HEK293 (cell line): ENCODE measurements at regions not wholly inside any gene's neighbourhood (a gene's known extent, or its start where the extent isn't known, plus 50 kb on each side); places are given as distances from the start of the nearest gene placed in this dataset.

Source experiments
- CTCF ChIA-PET: fragments of 350-600 bp; formaldehyde crosslinking; extraction: SDS; loops from one replicate; lab custom pipeline; 2021; ENCODE audit warnings: antibody characterized with exemption; lab: Yijun Ruan, JAX
- POLR2A ChIA-PET: fragments of 300-600 bp; formaldehyde crosslinking; extraction: SDS; loops from one replicate; lab custom pipeline; 2020; ENCODE audit warnings: antibody characterized with exemption, inconsistent platforms; lab: Yijun Ruan, JAX
- H3K27ac ChIP-seq: fragments of 200-500 bp; sonication (Bioruptor generic); 2 replicates; pipeline ENCODE4 v1.5.1; 2014; ENCODE audit warnings: low read depth, low read length, control low read depth, inconsistent platforms; ENCODE audit errors: extremely low read depth
- H3K36me3 ChIP-seq, 2 experiments: fragments of 200-500 bp in 1 of 2; sonication (Bioruptor generic) in 1 of 2; 1 replicate in 1 of 2; 2 replicates in 1 of 2; pipeline ENCODE4 v1.5.1; 2014 to 2017; ENCODE audit warnings: inconsistent platforms in 2 of 2, low read length in 2 of 2; ENCODE audit not compliant: control insufficient read depth in 2 of 2, insufficient read depth in 1 of 2
- H3K4me1 ChIP-seq: fragments of 200-500 bp; sonication (Bioruptor generic); 2 replicates; pipeline ENCODE4 v1.5.1; 2014; ENCODE audit warnings: mild to moderate bottlenecking, low read length, inconsistent platforms; ENCODE audit not compliant: control insufficient read depth, insufficient read depth
- H3K4me3 ChIP-seq: 2 replicates; pipeline ENCODE4 v1.5.1; 2011; ENCODE audit warnings: low read depth, mild to moderate bottlenecking, control low read depth, low read length, moderate library complexity
- H3K9me3 ChIP-seq: fragments of 200-500 bp; sonication (Bioruptor generic); 2 replicates; pipeline ENCODE4 v1.5.1; 2014; ENCODE audit warnings: low read depth, low read length, inconsistent platforms; ENCODE audit not compliant: control insufficient read depth, insufficient read depth
- EGR2 ChIP-seq: fragments of 450-650 bp; formaldehyde crosslinking; IDR thresholded peaks from 2 replicates; pipeline ENCODE4 v1.5.1; 2016; ENCODE audit warnings: low read depth, missing biosample characterization, missing genetic modification characterization
- ELK4 ChIP-seq: IDR thresholded peaks from 2 replicates; pipeline ENCODE4 v1.6.1; 2011; ENCODE audit warnings: mild to moderate bottlenecking, low read depth, low read length, borderline replicate concordance
- IKZF3 ChIP-seq: fragments of 450-650 bp; IDR thresholded peaks from 2 replicates; pipeline ENCODE4 v1.5.0; 2018; ENCODE audit warnings: missing biosample characterization, mild to moderate bottlenecking, missing genetic modification characterization, moderate library complexity
- KLF17 ChIP-seq: fragments of 450-650 bp; formaldehyde crosslinking; IDR thresholded peaks from 2 replicates; pipeline ENCODE4 v1.5.1; 2016; ENCODE audit warnings: missing biosample characterization, missing genetic modification characterization
- PRDM6 ChIP-seq: fragments of 450-650 bp; formaldehyde crosslinking; IDR thresholded peaks from 2 replicates; pipeline ENCODE4 v1.5.1; 2017; ENCODE audit warnings: missing biosample characterization, missing genetic modification characterization
- SP7 ChIP-seq: fragments of 450-650 bp; formaldehyde crosslinking; IDR thresholded peaks from 2 replicates; pipeline ENCODE4 v1.5.1; 2016; ENCODE audit warnings: missing biosample characterization, missing genetic modification characterization
- ZBTB17 ChIP-seq: fragments of 450-650 bp; formaldehyde crosslinking; IDR thresholded peaks from 2 replicates; pipeline ENCODE4 v1.5.1; 2016; ENCODE audit warnings: missing biosample characterization, missing genetic modification characterization
- ZBTB44 ChIP-seq: fragments of 450-650 bp; IDR thresholded peaks from 2 replicates; pipeline ENCODE4 v1.5.1; 2018; ENCODE audit warnings: missing biosample characterization, mild to moderate bottlenecking, missing genetic modification characterization
- ZBTB49 ChIP-seq: fragments of 450-650 bp; formaldehyde crosslinking; IDR thresholded peaks from 2 replicates; pipeline ENCODE4 v1.5.1; 2016; ENCODE audit warnings: missing biosample characterization, missing genetic modification characterization, low read depth
- ZFP37 ChIP-seq: fragments of 450-650 bp; formaldehyde crosslinking; IDR thresholded peaks from 2 replicates; pipeline ENCODE4 v1.5.1; 2016; ENCODE audit warnings: missing biosample characterization, missing genetic modification characterization
- ZFP41 ChIP-seq: fragments of 450-650 bp; formaldehyde crosslinking; IDR thresholded peaks from 2 replicates; pipeline ENCODE4 v1.5.1; 2016; ENCODE audit warnings: missing biosample characterization, missing genetic modification characterization, borderline replicate concordance
- ZNF394 ChIP-seq: fragments of 450-650 bp; formaldehyde crosslinking; IDR thresholded peaks from 2 replicates; pipeline ENCODE4 v1.5.1; 2016; ENCODE audit warnings: missing biosample characterization, missing genetic modification characterization, mild to moderate bottlenecking, moderate library complexity, borderline replicate concordance
- ZNF473 ChIP-seq: fragments of 450-650 bp; formaldehyde crosslinking; IDR thresholded peaks from 2 replicates; pipeline ENCODE4 v1.5.1; 2017; ENCODE audit warnings: missing biosample characterization, missing genetic modification characterization
- ZNF514 ChIP-seq: fragments of 450-650 bp; formaldehyde crosslinking; IDR thresholded peaks from 2 replicates; pipeline ENCODE4 v1.5.1; 2016; ENCODE audit warnings: missing biosample characterization, missing genetic modification characterization
- ZNF549 ChIP-seq: fragments of 450-650 bp; IDR thresholded peaks from 2 replicates; pipeline ENCODE4 v1.5.1; 2018; ENCODE audit warnings: missing biosample characterization, missing genetic modification characterization, mild to moderate bottlenecking, inconsistent platforms, moderate library complexity
- ZNF639 ChIP-seq: fragments of 450-650 bp; formaldehyde crosslinking; IDR thresholded peaks from 2 replicates; pipeline ENCODE4 v1.5.1; 2016; ENCODE audit warnings: missing biosample characterization, missing genetic modification characterization
- ZNF664 ChIP-seq: fragments of 450-650 bp; formaldehyde crosslinking; IDR thresholded peaks from 2 replicates; pipeline ENCODE4 v1.5.1; 2016; ENCODE audit warnings: missing biosample characterization, missing genetic modification characterization

- CTCF ChIA-PET, result no interaction called here
- H3K36me3 ChIP-seq, result no peaks in the 10 kb centered on the region
- no peak overlapping the region for H3K27ac ChIP-seq
- no peak overlapping the region for H3K4me3 ChIP-seq
- POLR2A ChIA-PET, result no interaction called here
- no peak for TF ChIP-seq ZNF473
- peak; percentile 74 for TF ChIP-seq PRDM6 (tag by site-specific recombination)
- TF ChIP-seq ZNF394, result no peak
- no peak for TF ChIP-seq ZNF549 (tag by site-specific recombination)
- no peak for TF ChIP-seq ELK4
- no peak for TF ChIP-seq ZNF664 (tag by site-specific recombination)
- peaks cover 11% of the 10 kb centered on the region for H3K4me1 ChIP-seq
- H3K9me3 ChIP-seq, result no peaks in the 10 kb centered on the region
These were observed 322.1 kb upstream of the RGS6 start for GRCh38 chr14:71610149-71610548.

- ChIA-PET CTCF (no interaction called here), POLR2A (no interaction called here)
- Histone ChIP-seq H3K36me3 (no peaks in the 10 kb centered on the region), H3K9me3 (no peaks in the 10 kb centered on the region), H3K4me3 (no peak overlapping the region), H3K4me1 (peaks cover 11% of the 10 kb centered on the region), H3K27ac (no peak overlapping the region)
- peak; percentile 81 for TF ChIP-seq SP7 (tag by site-specific recombination)
- TF ChIP-seq ZBTB44, result peak; percentile 60; the same call in 1 of the 2 replicates
- peak; percentile 29; the same call in 1 of the 2 replicates for TF ChIP-seq IKZF3
- TF ChIP-seq ZBTB17, result peak; percentile 43; the same call in 1 of the 2 replicates
- no peak for TF ChIP-seq EGR2 (tag by site-specific recombination)
These were observed 321.4 kb upstream of the RGS6 start for GRCh38 chr14:71610797-71611196.

- POLR2A ChIA-PET, result no interaction called here
- Histone ChIP-seq H3K9me3 (no peaks in the 10 kb centered on the region), H3K27ac (no peak overlapping the region)
- no peak for TF ChIP-seq ZBTB49
- TF ChIP-seq KLF17 (tag by site-specific recombination), result no peak
- no peak for TF ChIP-seq SP7 (tag by site-specific recombination)
- no peak for TF ChIP-seq ZFP37 (tag by site-specific recombination)
- no peak for TF ChIP-seq ZNF514 (tag by site-specific recombination)
- TF ChIP-seq ZNF639 (tag by site-specific recombination), result no peak
- no peak for TF ChIP-seq ZFP41 (tag by site-specific recombination)
- TF ChIP-seq, all 188 proteins: peak for 0
- H3K4me1 ChIP-seq, result peaks cover 11% of the 10 kb centered on the region; the same call in 1 of the 2 replicates
- no peak overlapping the region for H3K4me3 ChIP-seq
- H3K36me3 ChIP-seq, result no peaks in the 10 kb centered on the region
- CTCF ChIA-PET, result interaction anchor here (0.6 kb wide), 1 partner anchor 32 kb away, joined by 3 read pairs; no protein-coding TSS in a partner anchor
These were observed 319.1 kb upstream of the RGS6 start for GRCh38 chr14:71613168-71613567.
